SW 1271 (cell line): ENCODE measurements at regions not wholly inside any gene's neighbourhood (a gene's known extent, or its start where the extent isn't known, plus 50 kb on each side); places are given as distances from the start of the nearest gene placed in this dataset.
"Not testable (repeated sequence)": the region's sequence is repeated elsewhere in the genome, so short reads cannot be mapped to it uniquely, and the experiment has no call there.

Experiments used
- DNase-seq, 2 experiments: peaks; one replicate each; lab custom pipeline; 2025; lab: John Stamatoyannopoulos, UW

DNA sequence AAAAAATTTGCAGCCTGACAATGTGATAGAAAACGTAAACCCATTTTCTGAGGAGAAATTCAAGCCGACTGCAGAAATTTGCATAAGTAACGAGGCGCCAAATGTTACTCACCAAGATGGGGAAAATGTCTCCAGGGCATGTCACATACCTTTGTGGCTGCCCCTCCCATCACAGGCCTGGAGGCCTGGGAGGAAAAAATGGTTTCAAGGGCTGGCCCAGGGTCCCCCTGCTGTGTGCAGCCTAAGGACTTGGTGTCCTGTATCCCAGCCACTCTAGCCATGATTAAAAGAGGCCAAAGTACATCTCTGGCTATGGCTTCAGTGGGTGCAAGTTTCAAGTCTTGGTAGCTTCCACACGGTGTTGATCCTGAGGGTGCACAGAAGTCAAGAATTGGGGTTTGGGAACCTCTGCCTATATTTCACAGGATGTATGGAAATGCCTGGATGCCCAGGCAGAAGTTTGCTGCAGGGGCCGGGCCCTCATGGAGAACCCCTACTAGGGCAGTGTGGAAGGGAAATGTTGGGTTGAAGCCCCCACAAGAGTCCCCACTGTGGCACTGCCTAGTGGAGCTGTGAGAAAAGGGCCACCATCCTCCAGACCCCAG lies 1842.3 kb downstream of the PCDH9 start:
- no peak for DNase-seq

DNA sequence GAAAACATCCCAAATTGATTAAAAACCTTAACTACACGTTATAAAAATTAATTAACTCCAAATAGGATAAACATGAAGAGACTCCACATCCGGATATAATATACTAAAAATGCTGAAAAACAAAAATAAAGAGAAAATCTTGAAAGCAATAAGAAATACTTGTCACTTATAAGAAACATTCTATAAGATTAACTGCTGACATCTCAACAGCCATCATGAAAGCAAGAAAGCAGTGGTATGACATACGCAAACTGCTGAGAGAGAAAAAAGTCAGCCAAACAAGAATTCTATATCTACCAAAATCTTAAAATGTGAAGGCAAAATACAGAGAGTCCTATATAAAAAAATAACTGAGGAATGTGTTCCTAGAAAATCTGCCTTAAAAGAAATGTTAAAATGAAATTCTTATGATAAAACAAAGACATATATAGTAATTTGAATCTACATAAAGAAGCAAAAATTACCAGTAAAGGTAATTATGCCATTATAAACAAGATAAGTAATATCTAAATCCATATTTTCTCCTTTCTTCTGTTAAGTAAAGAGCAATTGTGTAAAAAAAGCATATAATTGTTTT lies 1851.1 kb downstream of the PCDH9 start:
- DNase-seq, result peak in 1 of 2 experiments; percentile 16

GRCh38 chr13:65378484-65378883 lies 1851.7 kb downstream of the PCDH9 start:
- no peak for DNase-seq

DNA sequence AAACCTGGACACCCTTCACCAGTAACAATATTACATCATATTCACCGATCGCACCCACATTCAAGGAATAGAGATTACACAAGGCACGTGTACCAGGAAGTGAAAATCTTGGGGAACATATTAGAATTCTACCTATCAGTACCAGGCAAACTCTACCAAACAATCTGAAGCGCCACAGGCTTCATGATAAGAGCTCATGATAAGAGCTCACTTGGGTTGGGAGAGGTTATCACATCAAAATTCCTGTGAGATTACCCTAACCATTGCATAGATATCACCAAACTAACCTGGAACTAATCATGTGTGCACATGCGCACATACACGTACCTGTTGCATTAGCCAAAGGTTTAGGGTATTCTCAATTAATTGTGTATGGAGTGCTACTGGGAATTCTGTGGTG lies 1861.3 kb downstream of the PCDH9 start:
- DNase-seq, result no peak

GRCh38 chr13:65353951-65354350 lies 1876.2 kb downstream of the PCDH9 start:
- no peak for DNase-seq

DNA sequence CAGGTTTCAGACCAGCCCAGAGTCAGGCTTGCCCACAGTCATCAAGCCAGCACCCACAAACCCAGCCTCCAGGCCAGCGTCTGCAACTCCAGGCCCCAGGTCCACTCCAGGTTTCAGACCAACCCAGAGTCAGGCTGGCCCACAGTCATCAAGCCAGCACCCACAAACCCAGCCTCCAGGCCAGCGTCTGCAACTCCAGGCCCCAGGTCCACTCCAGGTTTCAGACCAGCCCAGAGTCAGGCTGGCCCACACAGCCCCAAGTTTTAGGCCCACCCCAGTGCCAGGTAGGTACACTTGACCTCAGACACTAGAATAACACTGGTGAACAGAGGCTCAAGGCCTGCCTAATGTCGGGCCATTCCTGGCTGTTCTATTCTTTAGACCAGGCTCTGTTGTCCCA lies 1877.0 kb downstream of the PCDH9 start:
- not testable (repeated sequence) for DNase-seq

- DNase-seq, result no peak
Measured at GRCh38 chr13:65347420-65348030, 1882.6 kb downstream of the PCDH9 start.

DNA sequence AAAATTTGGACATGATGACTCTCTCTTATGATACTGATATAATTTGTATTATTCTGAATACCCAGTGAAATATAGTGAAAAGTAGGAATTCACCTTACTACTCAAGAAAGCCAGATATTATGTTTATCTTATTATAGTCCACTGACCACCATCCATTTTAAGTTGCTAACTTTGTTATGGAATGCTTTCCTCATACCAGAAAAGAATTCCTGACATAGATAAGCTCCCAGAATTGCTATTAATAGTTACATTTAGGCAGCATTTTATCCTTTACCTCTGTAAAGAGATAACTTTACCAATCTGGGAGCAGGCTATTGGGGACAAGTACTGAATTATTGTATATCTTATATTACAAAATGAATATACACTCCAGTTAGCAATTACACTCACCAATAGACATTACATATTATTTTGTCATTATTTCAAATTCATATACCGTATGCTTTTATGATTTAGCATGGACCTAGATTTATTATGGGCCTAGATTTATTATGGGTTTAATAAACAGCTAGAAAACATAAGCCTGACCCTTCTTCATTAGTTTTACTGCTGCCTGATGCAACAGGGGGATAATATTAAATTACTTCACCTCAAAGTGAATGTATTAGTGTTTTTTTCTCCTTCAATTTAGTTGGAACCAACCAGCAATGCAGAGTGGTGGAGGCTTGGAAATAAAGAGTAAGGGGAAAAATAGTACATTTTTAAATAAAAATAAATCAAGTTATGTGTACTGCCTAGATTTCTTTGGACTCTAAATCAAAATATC lies 1886.1 kb downstream of the PCDH9 start:
- no peak for DNase-seq

DNA sequence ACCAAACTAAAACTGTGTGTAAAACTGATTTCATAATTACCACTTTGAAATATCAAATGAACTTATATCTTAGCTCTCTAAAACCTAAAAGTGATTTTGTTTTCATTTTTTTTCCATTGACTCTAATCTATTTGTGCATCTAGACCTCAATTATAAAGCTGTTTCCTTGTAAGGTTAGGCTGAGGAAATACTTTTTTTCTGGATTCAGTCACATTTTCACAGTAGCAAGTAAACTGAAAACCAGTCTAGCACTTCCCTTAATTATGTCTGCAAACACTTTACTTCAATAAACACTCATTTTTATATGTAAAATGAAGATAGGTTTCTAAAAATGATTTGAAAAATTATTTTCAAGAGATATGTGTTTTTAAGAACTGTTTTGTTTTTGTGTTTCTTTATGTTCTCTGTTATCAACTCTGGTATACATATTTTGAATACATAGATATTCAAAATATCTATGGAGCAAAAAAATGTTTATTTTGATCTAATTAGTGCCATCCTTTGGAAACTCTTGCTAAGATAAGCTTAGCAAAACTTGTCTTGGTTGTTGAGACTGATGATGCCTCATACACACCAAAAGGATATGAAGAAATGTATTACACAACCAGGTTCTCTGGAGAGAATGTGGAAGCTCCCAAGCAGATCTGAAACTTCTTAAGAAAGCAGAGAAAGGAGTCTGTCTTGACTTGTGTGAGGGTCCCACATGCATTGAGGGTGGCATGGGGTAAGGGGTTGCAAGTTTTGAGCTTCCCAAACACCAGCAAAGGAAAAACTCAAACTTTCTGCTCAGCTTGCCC lies 1887.4 kb downstream of the PCDH9 start:
- no peak for DNase-seq

DNA sequence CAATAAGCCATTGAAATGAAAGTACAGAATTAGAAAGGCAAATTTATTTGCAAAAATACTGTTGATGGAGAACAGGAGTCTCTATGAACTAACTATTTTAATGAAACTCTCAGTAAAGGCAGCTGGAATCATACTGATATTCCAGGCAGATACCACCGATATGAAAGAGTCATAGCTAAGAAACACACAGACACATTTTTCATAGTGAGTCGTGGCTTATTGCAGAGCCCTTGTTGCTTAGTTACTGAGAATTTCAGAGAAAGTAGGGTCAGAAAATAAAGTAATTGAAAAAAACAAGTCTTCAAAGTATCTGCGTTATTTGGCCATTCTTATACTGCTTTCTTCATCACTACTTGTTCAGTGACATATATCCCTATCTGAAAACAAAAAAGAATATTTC lies 1890.9 kb downstream of the PCDH9 start:
- DNase-seq, result no peak

DNA sequence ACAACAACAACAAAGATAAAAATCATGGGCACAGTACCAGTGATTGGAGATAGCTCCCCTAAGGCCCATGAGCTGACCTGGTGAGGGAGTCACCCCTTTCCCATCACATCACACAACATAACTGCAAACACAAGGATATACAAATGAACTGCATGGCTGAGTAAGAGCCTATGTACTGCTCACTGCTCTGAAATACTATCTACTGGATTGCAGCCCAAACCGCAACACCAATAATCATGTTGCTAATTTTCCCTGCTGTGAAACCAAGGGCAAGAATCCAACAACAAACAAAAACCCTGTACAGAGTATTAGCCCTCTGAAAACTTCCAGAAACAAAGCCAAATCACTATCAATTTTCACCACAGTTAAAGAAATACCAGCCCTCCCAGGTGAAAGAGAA lies 1893.2 kb downstream of the PCDH9 start:
- no peak for DNase-seq

GRCh38 chr13:65336087-65336749 lies 1893.9 kb downstream of the PCDH9 start:
- no peak for DNase-seq

- no peak for DNase-seq
Measured at GRCh38 chr13:65330691-65331090, 1899.4 kb downstream of the PCDH9 start.

DNA sequence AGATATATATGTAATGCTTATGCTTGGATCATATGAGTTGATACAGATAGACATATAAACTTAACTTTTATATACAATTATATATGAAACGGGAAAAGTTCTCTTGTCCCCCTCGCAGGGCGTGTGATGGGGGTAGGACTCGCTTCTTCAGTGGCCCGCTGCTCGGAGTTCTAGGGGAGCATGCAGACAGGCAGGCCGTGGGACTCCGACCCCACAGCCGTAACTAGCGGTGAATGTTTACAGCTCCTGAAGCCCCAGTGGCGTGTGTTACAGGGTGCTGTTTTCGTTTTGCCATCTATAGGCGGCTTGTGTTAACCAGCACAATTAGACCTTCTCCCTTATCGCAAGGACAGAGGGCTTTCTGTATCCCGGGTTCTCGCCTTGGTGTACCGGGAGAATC lies 1899.8 kb downstream of the PCDH9 start:
- no peak for DNase-seq

- DNase-seq, result not testable (repeated sequence)
Measured at GRCh38 chr13:65323192-65323591, 1906.9 kb downstream of the PCDH9 start.

- not testable (repeated sequence) for DNase-seq
Measured at GRCh38 chr13:65321423-65321822, 1908.7 kb downstream of the PCDH9 start.

GRCh38 chr13:65314008-65314407 lies 1916.1 kb downstream of the PCDH9 start:
- DNase-seq, result no peak

DNA sequence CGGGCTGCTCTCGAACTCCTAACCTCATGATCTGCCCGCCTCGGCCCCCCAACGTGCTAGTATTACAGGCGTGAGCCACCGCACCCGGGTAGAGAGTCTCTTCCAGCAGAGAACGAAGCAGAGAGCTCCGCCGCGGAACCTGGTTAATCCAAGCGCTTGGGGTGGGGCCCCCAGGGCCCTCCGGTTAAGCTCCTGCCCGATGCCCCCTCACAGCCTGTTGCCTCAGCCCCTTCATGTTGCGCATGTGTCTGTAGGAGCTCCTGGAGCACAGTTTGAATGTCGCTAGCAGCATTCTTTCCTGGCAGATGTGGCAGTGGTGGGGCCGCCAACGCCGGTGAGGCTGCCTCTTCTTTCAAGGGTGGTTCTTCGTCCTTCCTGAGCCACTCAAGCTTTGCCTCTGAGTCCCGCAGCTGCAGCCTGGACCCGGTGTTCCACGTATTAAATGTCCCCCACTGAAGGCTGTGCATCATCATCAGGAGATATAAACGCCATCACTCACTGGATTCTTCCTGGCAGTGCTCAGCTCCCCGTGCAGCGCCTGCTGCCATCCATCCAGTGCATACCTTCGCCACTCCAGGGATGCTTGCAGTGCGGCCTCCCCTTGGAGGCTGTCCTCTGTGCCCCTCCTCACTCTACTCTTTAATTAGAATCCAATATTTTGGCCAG lies 1919.3 kb downstream of the PCDH9 start:
- DNase-seq, result no peak

DNA sequence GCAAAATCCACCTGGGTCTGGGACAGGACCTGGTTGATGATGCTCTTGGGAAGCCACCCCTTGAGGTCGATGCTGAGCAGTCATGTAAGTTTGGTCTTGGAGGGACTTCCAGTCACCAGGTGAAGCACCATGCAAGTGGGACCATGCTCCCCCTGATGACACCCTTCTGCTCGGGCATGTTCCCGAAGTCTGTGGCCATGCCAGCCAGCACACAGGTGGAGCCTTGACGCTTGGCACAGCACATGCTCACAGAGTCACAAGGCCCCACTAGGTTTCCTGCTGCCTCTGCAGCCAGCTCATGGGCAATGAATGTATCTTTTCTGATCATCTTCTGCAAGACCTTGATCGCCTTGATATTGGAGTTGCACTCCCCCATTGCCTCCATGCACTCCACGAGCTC lies 1920.2 kb downstream of the PCDH9 start:
- no peak for DNase-seq

GRCh38 chr13:65308729-65309128 lies 1921.4 kb downstream of the PCDH9 start:
- DNase-seq, result not testable (repeated sequence)

- no peak for DNase-seq
Measured at GRCh38 chr13:65307056-65307455, 1923.1 kb downstream of the PCDH9 start.
